ENCODE measurements at regions not wholly inside any gene's neighbourhood (a gene's known extent, or its start where the extent isn't known, plus 50 kb on each side); places are given as distances from the start of the nearest gene placed in this dataset.

DNA sequence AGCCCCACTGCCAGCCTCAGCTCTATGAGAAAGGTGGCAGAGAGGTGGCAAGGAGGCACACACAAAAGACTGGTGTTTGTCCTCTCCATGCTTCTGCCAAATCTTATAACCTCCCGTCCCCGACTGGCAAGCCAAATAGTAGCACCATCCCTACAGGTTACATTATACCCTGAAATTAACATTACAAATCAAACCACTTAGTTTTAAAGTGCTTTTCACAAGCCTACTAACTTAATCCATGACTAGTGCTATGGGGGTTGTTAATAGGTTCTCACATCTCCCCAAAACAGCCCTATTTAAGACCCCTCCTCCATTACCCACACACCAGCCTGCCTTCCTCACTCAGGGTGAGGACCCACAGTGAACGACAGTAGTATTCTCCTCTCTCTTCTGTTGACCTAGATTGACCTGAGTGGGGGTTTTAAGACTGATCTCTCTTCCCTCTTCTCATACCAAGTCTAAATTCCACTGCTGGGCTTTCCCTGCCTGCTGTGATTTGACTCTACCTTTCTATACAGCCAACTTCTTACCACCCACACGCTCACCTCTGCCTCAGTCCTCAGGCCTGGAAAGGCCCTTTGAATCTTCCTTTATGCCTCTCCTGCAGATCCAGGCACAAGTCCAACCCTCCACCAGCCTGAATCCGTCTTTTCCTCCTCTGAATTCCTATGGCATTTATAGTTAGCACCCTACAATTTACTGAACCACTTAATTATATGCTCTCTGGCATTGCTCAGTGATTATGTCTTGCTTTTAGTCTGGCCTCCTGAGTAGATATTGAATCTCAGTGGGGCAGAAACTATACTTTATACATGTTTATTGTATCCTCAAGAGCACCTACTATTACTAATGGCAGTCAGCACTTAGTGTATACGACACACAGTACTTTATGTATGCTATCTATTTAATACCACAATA is 116.1 kb downstream of the TMEM174 start:
- TF ChIP-seq EP300 (IDR thresholded peaks at IDR 0.05): no peak
- TF ChIP-seq, protein P1, sequence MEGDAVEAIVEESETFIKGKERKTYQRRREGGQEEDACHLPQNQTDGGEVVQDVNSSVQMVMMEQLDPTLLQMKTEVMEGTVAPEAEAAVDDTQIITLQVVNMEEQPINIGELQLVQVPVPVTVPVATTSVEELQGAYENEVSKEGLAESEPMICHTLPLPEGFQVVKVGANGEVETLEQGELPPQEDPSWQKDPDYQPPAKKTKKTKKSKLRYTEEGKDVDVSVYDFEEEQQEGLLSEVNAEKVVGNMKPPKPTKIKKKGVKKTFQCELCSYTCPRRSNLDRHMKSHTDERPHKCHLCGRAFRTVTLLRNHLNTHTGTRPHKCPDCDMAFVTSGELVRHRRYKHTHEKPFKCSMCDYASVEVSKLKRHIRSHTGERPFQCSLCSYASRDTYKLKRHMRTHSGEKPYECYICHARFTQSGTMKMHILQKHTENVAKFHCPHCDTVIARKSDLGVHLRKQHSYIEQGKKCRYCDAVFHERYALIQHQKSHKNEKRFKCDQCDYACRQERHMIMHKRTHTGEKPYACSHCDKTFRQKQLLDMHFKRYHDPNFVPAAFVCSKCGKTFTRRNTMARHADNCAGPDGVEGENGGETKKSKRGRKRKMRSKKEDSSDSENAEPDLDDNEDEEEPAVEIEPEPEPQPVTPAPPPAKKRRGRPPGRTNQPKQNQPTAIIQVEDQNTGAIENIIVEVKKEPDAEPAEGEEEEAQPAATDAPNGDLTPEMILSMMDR (IDR thresholded peaks at IDR 0.05): no peak
- TF ChIP-seq POLR2A (IDR thresholded peaks at IDR 0.05; ENCODE audit: low read length): no peak
- TF ChIP-seq, protein P2, sequence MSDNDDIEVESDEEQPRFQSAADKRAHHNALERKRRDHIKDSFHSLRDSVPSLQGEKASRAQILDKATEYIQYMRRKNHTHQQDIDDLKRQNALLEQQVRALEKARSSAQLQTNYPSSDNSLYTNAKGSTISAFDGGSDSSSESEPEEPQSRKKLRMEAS (IDR thresholded peaks at IDR 0.05): no peak

Measured in A549 (cell line).